ENCODE measurements at regions not wholly inside any gene's neighbourhood (a gene's known extent, or its start where the extent isn't known, plus 50 kb on each side); places are given as distances from the start of the nearest gene placed in this dataset.
"Not testable (repeated sequence)": the region's sequence is repeated elsewhere in the genome, so short reads cannot be mapped to it uniquely, and the experiment has no call there.

GRCh38 chr12:68422956-68423574, 90.9 kb upstream of the MDM1 start:
- no peak for DNase-seq (ENCODE audit: low read depth in 2 of 2)

GRCh38 chr12:68425998-68426397, 93.8 kb upstream of the MDM1 start:
- DNase-seq (ENCODE audit: low read depth in 2 of 2) = no peak

- DNase-seq (ENCODE audit: low read depth in 2 of 2) = no peak
Measured at GRCh38 chr12:68428211-68428610, 96.0 kb upstream of the MDM1 start.

GRCh38 chr12:68428724-68429501, 96.8 kb upstream of the MDM1 start:
- no peak for DNase-seq (ENCODE audit: low read depth in 2 of 2)

GRCh38 chr12:68429696-68430095, 97.5 kb upstream of the MDM1 start:
- DNase-seq (ENCODE audit: low read depth in 2 of 2) = no peak

- no peak for DNase-seq (ENCODE audit: low read depth in 2 of 2)
Measured at GRCh38 chr12:68431786-68432185, 99.6 kb upstream of the MDM1 start.

- DNase-seq (ENCODE audit: low read depth in 2 of 2) = no peak
Measured at GRCh38 chr12:68432622-68433021, 100.5 kb upstream of the MDM1 start.

- DNase-seq (ENCODE audit: low read depth in 2 of 2) = no peak
Measured at GRCh38 chr12:68434391-68435298, 102.5 kb upstream of the MDM1 start.

- DNase-seq (ENCODE audit: low read depth in 2 of 2) = no peak
Measured at GRCh38 chr12:68435299-68435637, 103.1 kb upstream of the MDM1 start.

- no peak for DNase-seq (ENCODE audit: low read depth in 2 of 2)
Measured at GRCh38 chr12:68435816-68436215, 103.7 kb upstream of the MDM1 start.

- no peak for DNase-seq (ENCODE audit: low read depth in 2 of 2)
Measured at GRCh38 chr12:68438601-68439000, 106.4 kb upstream of the MDM1 start.

GRCh38 chr12:68439368-68440045, 107.3 kb upstream of the MDM1 start:
- no peak for DNase-seq (ENCODE audit: low read depth in 2 of 2)

GRCh38 chr12:68440068-68440581, 108.0 kb upstream of the MDM1 start:
- DNase-seq (ENCODE audit: low read depth in 2 of 2) = no peak

GRCh38 chr12:68441167-68441566, 109.0 kb upstream of the MDM1 start:
- DNase-seq (ENCODE audit: low read depth in 2 of 2) = no peak

GRCh38 chr12:68442353-68442972, 110.3 kb upstream of the MDM1 start:
- not testable (repeated sequence) for DNase-seq (ENCODE audit: low read depth in 2 of 2)

- DNase-seq (ENCODE audit: low read depth in 2 of 2) = not testable (repeated sequence)
Measured at GRCh38 chr12:68443695-68444094, 111.5 kb upstream of the MDM1 start.

GRCh38 chr12:68445824-68446223, 113.7 kb upstream of the MDM1 start:
- DNase-seq (ENCODE audit: low read depth in 2 of 2) = no peak

GRCh38 chr12:68446384-68446783, 114.2 kb upstream of the MDM1 start:
- DNase-seq (ENCODE audit: low read depth in 2 of 2) = no peak

- no peak for DNase-seq (ENCODE audit: low read depth in 2 of 2)
Measured at GRCh38 chr12:68446901-68447796, 115.0 kb upstream of the MDM1 start.

- no peak for DNase-seq (ENCODE audit: low read depth in 2 of 2)
Measured at GRCh38 chr12:68447797-68448260, 115.7 kb upstream of the MDM1 start.
